ENCODE measurements at regions not wholly inside any gene's neighbourhood (a gene's known extent, or its start where the extent isn't known, plus 50 kb on each side); places are given as distances from the start of the nearest gene placed in this dataset.

GRCh38 chr13:43984292-43984691 is 104.6 kb downstream of the LACC1 start:
- DNase-seq (ENCODE audit: low read depth, low spot score) = no peak

GRCh38 chr13:43985422-43986072 is 105.8 kb downstream of the LACC1 start:
- DNase-seq (ENCODE audit: low read depth, low spot score) = no peak

- DNase-seq (ENCODE audit: low read depth, low spot score) = no peak
These were observed 106.8 kb downstream of the LACC1 start for GRCh38 chr13:43986421-43986981.

GRCh38 chr13:43988302-43988701 is 108.6 kb downstream of the LACC1 start:
- no peak for DNase-seq (ENCODE audit: low read depth, low spot score)

- no peak for DNase-seq (ENCODE audit: low read depth, low spot score)
These were observed 110.3 kb downstream of the LACC1 start for GRCh38 chr13:43990021-43990420.

- DNase-seq (ENCODE audit: low read depth, low spot score) = no peak
These were observed 111.1 kb downstream of the LACC1 start for GRCh38 chr13:43990829-43991228.

- no peak for DNase-seq (ENCODE audit: low read depth, low spot score)
These were observed 112.1 kb downstream of the LACC1 start for GRCh38 chr13:43991773-43992201.

- DNase-seq (ENCODE audit: low read depth, low spot score) = no peak
These were observed 112.5 kb downstream of the LACC1 start for GRCh38 chr13:43992211-43992610.

GRCh38 chr13:43994999-43995859 is 115.5 kb downstream of the LACC1 start:
- DNase-seq (ENCODE audit: low read depth, low spot score) = no peak

- no peak for DNase-seq (ENCODE audit: low read depth, low spot score)
These were observed 116.5 kb downstream of the LACC1 start for GRCh38 chr13:43996221-43996620.

GRCh38 chr13:44003481-44003880 is 123.8 kb downstream of the LACC1 start:
- DNase-seq (ENCODE audit: low read depth, low spot score) = no peak

GRCh38 chr13:44004878-44005277 is 125.2 kb downstream of the LACC1 start:
- peak; percentile 52 for DNase-seq (ENCODE audit: low read depth, low spot score)

- DNase-seq (ENCODE audit: low read depth, low spot score) = no peak
These were observed 127.7 kb downstream of the LACC1 start for GRCh38 chr13:44007451-44007850.

- DNase-seq (ENCODE audit: low read depth, low spot score) = no peak
These were observed 131.3 kb downstream of the LACC1 start for GRCh38 chr13:44011036-44011435.

GRCh38 chr13:44012910-44013757 is 133.4 kb downstream of the LACC1 start:
- DNase-seq (ENCODE audit: low read depth, low spot score) = no peak

GRCh38 chr13:44013758-44014291 is 134.1 kb downstream of the LACC1 start:
- peak; percentile 33 for DNase-seq (ENCODE audit: low read depth, low spot score)

- DNase-seq (ENCODE audit: low read depth, low spot score) = no peak
These were observed 134.8 kb downstream of the LACC1 start for GRCh38 chr13:44014501-44014900.

- DNase-seq (ENCODE audit: low read depth, low spot score) = no peak
These were observed 135.4 kb downstream of the LACC1 start for GRCh38 chr13:44015118-44015517.

GRCh38 chr13:44015811-44016210 is 136.1 kb downstream of the LACC1 start:
- DNase-seq (ENCODE audit: low read depth, low spot score) = no peak

- DNase-seq (ENCODE audit: low read depth, low spot score) = no peak
These were observed 138.1 kb downstream of the LACC1 start for GRCh38 chr13:44017756-44018309.

- no peak for DNase-seq (ENCODE audit: low read depth, low spot score)
These were observed 139.9 kb downstream of the LACC1 start for GRCh38 chr13:44019651-44020050.
